Superior temporal gyrus (tissue), 1 donor: ENCODE measurements at regions not wholly inside any gene's neighbourhood (a gene's known extent, or its start where the extent isn't known, plus 50 kb on each side); places are given as distances from the start of the nearest gene placed in this dataset.

Experiments used
- DNase-seq: peaks from one replicate; pipeline ENCODE4 v3.0.0-alpha.2; 2016; ENCODE audit errors: extremely low spot score

- DNase-seq: no peak
Measured at GRCh38 chr2:156164091-156164720, 168.3 kb downstream of the NR4A2 start.

GRCh38 chr2:156158808-156159207 lies 173.7 kb downstream of the NR4A2 start:
- no peak for DNase-seq

- DNase-seq: no peak
Measured at GRCh38 chr2:156157670-156158069, 174.9 kb downstream of the NR4A2 start.

GRCh38 chr2:156156580-156156979 lies 175.9 kb downstream of the NR4A2 start:
- no peak for DNase-seq

GRCh38 chr2:156155319-156155718 lies 177.2 kb downstream of the NR4A2 start:
- no peak for DNase-seq

GRCh38 chr2:156151351-156151750 lies 181.2 kb downstream of the NR4A2 start:
- DNase-seq: no peak

- DNase-seq: no peak
Measured at GRCh38 chr2:156147594-156148330, 184.8 kb downstream of the NR4A2 start.

GRCh38 chr2:156145976-156146375 lies 186.5 kb downstream of the NR4A2 start:
- DNase-seq: no peak

GRCh38 chr2:156145469-156145868 lies 187.1 kb downstream of the NR4A2 start:
- no peak for DNase-seq

- DNase-seq: no peak
Measured at GRCh38 chr2:156136566-156136965, 196.0 kb downstream of the NR4A2 start.

- DNase-seq: no peak
Measured at GRCh38 chr2:156134887-156135286, 197.6 kb downstream of the NR4A2 start.

GRCh38 chr2:156132941-156133340 lies 199.6 kb downstream of the NR4A2 start:
- DNase-seq: no peak

GRCh38 chr2:156132130-156132529 lies 200.4 kb downstream of the NR4A2 start:
- no peak for DNase-seq

- DNase-seq: no peak
Measured at GRCh38 chr2:156129227-156129626, 203.3 kb downstream of the NR4A2 start.

- DNase-seq: no peak
Measured at GRCh38 chr2:156125018-156125417, 207.5 kb downstream of the NR4A2 start.

- no peak for DNase-seq
Measured at GRCh38 chr2:156124458-156124857, 208.1 kb downstream of the NR4A2 start.

- no peak for DNase-seq
Measured at GRCh38 chr2:156118753-156119416, 213.6 kb downstream of the NR4A2 start.

- no peak for DNase-seq
Measured at GRCh38 chr2:156116113-156116512, 216.4 kb downstream of the NR4A2 start.

- no peak for DNase-seq
Measured at GRCh38 chr2:156115338-156115737, 217.2 kb downstream of the NR4A2 start.

- DNase-seq: no peak
Measured at GRCh38 chr2:156112323-156112722, 220.2 kb downstream of the NR4A2 start.

GRCh38 chr2:156110890-156111289 lies 221.6 kb downstream of the NR4A2 start:
- no peak for DNase-seq

- DNase-seq: no peak
Measured at GRCh38 chr2:156099382-156099781, 233.1 kb downstream of the NR4A2 start.

- DNase-seq: no peak
Measured at GRCh38 chr2:156098506-156098905, 234.0 kb downstream of the NR4A2 start.
